A673 (cell line): ENCODE measurements at regions not wholly inside any gene's neighbourhood (a gene's known extent, or its start where the extent isn't known, plus 50 kb on each side); places are given as distances from the start of the nearest gene placed in this dataset.

Experiments used
- BruUV-seq: library from RNA; stranded (reverse); fragments of 400-500 nt; replicated peaks from 2 replicates; lab custom pipeline; 2021; lab: Mats Ljungman, UMichigan
- CTCF ChIA-PET: fragments of 300-600 bp; sonication (Branson Sonifier 250); formaldehyde crosslinking; loops from one replicate; lab custom pipeline; 2022; ENCODE audit warnings: antibody characterized with exemption; lab: Charles Lee
- POLR2A ChIA-PET: fragments of 300-600 bp; sonication (Branson Sonifier 250); formaldehyde crosslinking; loops from one replicate; lab custom pipeline; 2022; ENCODE audit warnings: antibody characterized with exemption; ENCODE audit not compliant: low non-redundant PET; lab: Charles Lee
- DNase-seq: peaks from one replicate; pipeline ENCODE4 v3.0.0-alpha.2; 2015; ENCODE audit warnings: low spot score
- H3K27ac ChIP-seq: fragments of 200-600 bp; sonication (generic); 2 replicates; pipeline ENCODE4 v1.5.1; 2016; ENCODE audit warnings: mixed run types, low read depth, mild to moderate bottlenecking, mixed read lengths, antibody characterized with exemption, low read length; ENCODE audit not compliant: poor library complexity, severe bottlenecking
- H3K27me3 ChIP-seq: fragments of 200-600 bp; sonication (generic); replicated peaks from 2 replicates; pipeline ENCODE4 v1.6.1; 2017; ENCODE audit warnings: mixed run types, low read depth, mild to moderate bottlenecking, mixed read lengths, antibody characterized with exemption, low read length; ENCODE audit not compliant: insufficient read depth, poor library complexity
- H3K36me3 ChIP-seq: fragments of 200-600 bp; sonication (generic); 2 replicates; pipeline ENCODE4 v1.6.1; 2016; ENCODE audit warnings: mixed run types, mild to moderate bottlenecking, mixed read lengths, antibody characterized with exemption, low read length; ENCODE audit not compliant: insufficient read depth, poor library complexity, severe bottlenecking
- H3K4me1 ChIP-seq: fragments of 200-600 bp; sonication (generic); 2 replicates; pipeline ENCODE4 v1.6.1; 2017; ENCODE audit warnings: mixed run types, mild to moderate bottlenecking, mixed read lengths, antibody characterized with exemption, low read length; ENCODE audit not compliant: insufficient read depth, poor library complexity, severe bottlenecking
- H3K4me3 ChIP-seq: fragments of 200-600 bp; sonication (generic); 2 replicates; pipeline ENCODE4 v1.5.1; 2016; ENCODE audit warnings: low read depth, mixed run types, mild to moderate bottlenecking, mixed read lengths, low read length; ENCODE audit not compliant: poor library complexity, severe bottlenecking
- H3K9me3 ChIP-seq: fragments of 200-600 bp; sonication (generic); 2 replicates; pipeline ENCODE4 v1.6.1; 2016; ENCODE audit warnings: mixed run types, low read depth, mild to moderate bottlenecking, mixed read lengths, antibody characterized with exemption, low read length; ENCODE audit not compliant: poor library complexity, severe bottlenecking
- EZH2 ChIP-seq: fragments of 200-600 bp; sonication (generic); IDR thresholded peaks from 2 replicates; pipeline ENCODE4 v1.6.1; 2017; ENCODE audit warnings: borderline replicate concordance, low read depth, mild to moderate bottlenecking, mixed read lengths, antibody characterized with exemption, low read length; ENCODE audit not compliant: poor library complexity, severe bottlenecking
- intact Hi-C: fragments of 100-400 bp; cut with micrococcal nuclease; formaldehyde crosslinking; loops from one replicate; pipeline ENCODE4 v1.10.0; 2022; ENCODE audit not compliant: unreplicated experiment
- TF ChIP-seq, protein P1 (sequence below): fragments of 300-800, 200-600 bp; sonication (generic); conservative IDR thresholded peaks from 2 replicates; pipeline ENCODE4 v1.5.1; 2017; ENCODE audit warnings: low read depth, mild to moderate bottlenecking, antibody characterized with exemption, low read length, moderate library complexity, mixed read lengths

DNA sequence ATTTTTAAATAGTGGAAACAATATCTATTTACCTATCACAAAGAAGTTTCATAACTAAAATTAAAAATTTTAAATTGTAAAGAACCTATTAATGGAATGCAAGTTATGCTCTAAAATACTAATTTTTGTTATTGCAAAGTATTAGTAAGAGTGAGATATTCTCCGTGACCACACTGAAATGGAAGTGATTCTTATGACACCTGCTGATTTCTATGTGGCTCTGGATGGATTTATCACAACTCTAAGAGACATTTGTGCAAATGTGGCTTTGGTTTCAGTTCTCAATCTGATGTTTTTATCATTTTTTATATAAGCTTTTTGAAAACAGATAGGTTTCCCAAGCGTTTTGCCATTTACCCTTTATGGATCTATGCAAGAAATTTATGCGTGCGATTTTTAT lies 497.8 kb downstream of the NAV3 start:
- no peak for DNase-seq
- Histone ChIP-seq H3K4me1 (no peaks in the 10 kb centered on the region), H3K27me3 (no peaks in the 10 kb centered on the region), H3K9me3 (no peaks in the 10 kb centered on the region), H3K4me3 (no peak overlapping the region), H3K36me3 (no peaks in the 10 kb centered on the region), H3K27ac (no peak overlapping the region)
- intact Hi-C loops, result no loop called here
- POLR2A ChIA-PET, result no interaction called here
- no TSS peak for BruUV-seq
- TF ChIP-seq, protein P1, sequence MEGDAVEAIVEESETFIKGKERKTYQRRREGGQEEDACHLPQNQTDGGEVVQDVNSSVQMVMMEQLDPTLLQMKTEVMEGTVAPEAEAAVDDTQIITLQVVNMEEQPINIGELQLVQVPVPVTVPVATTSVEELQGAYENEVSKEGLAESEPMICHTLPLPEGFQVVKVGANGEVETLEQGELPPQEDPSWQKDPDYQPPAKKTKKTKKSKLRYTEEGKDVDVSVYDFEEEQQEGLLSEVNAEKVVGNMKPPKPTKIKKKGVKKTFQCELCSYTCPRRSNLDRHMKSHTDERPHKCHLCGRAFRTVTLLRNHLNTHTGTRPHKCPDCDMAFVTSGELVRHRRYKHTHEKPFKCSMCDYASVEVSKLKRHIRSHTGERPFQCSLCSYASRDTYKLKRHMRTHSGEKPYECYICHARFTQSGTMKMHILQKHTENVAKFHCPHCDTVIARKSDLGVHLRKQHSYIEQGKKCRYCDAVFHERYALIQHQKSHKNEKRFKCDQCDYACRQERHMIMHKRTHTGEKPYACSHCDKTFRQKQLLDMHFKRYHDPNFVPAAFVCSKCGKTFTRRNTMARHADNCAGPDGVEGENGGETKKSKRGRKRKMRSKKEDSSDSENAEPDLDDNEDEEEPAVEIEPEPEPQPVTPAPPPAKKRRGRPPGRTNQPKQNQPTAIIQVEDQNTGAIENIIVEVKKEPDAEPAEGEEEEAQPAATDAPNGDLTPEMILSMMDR, result no peak
- TF ChIP-seq EZH2, result no peak
- CTCF ChIA-PET, result no interaction called here

DNA sequence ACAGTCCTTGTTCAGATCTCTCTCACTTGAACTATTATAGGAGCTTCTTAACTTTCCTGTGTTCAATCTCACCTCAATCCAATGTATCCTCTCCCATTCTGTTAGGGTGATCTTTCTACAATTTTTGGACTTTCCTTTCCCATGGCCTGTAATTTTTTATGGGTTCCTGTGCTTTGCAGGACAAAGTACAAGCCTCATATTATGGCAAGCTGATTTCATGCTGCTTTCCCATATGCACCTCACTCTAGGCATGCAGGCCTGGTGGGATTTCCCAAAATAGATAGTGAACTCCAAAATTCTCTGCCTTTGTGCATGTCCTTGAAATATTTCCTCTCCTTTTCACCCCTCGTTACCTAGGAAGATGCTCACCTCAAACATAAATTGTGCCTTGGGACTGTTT lies 499.4 kb downstream of the NAV3 start:
- no peak for DNase-seq
- Histone ChIP-seq H3K4me3 (no peak overlapping the region), H3K4me1 (no peaks in the 10 kb centered on the region), H3K36me3 (no peaks in the 10 kb centered on the region), H3K9me3 (no peaks in the 10 kb centered on the region), H3K27ac (no peak overlapping the region), H3K27me3 (no peaks in the 10 kb centered on the region)
- intact Hi-C loops, result no loop called here
- TF ChIP-seq EZH2, result no peak
- TF ChIP-seq, protein P1, result no peak
- ChIA-PET POLR2A (no interaction called here), CTCF (no interaction called here)
- no TSS peak for BruUV-seq

DNA sequence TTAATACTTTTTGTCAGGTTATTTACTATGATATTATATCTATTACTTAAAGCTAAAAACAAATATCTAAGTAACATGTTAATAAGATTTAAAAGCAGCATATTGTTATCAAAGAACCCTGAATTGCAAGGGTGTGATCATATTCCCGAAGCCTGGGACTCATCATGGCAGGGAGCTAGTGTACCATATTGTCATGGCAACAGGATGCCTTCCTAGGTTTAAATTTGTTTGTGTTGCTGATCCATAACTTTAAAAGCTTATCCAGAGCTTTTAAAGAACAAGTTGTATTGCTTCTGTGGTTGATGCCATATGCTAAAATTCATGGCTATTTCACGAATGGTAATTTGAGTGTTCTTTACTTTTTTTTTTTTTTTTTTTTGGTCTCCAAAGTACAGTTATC lies 500.5 kb downstream of the NAV3 start:
- ChIA-PET CTCF (no interaction called here), POLR2A (interaction anchor here (0.6 kb wide), 1 partner anchor 132 kb away, joined by 11 read pairs; no protein-coding TSS in a partner anchor)
- BruUV-seq, result no TSS peak
- Histone ChIP-seq H3K36me3 (no peaks in the 10 kb centered on the region), H3K27me3 (no peaks in the 10 kb centered on the region), H3K27ac (no peak overlapping the region), H3K4me3 (no peak overlapping the region), H3K4me1 (no peaks in the 10 kb centered on the region), H3K9me3 (no peaks in the 10 kb centered on the region)
- DNase-seq, result no peak
- no peak for TF ChIP-seq EZH2
- TF ChIP-seq, protein P1, result no peak
- intact Hi-C loops, result no loop called here
